Inferior parietal cortex (tissue), 1 donor: ENCODE measurements at regions not wholly inside any gene's neighbourhood (a gene's known extent, or its start where the extent isn't known, plus 50 kb on each side); places are given as distances from the start of the nearest gene placed in this dataset.
A peak's percentile ranks its signal among the peaks of the same experiment; 100 is the strongest.
"Not testable (repeated sequence)": the region's sequence is repeated elsewhere in the genome, so short reads cannot be mapped to it uniquely, and the experiment has no call there.

Experiments used
- DNase-seq: peaks from one replicate; pipeline ENCODE4 v3.0.0-alpha.2; 2016; ENCODE audit errors: extremely low spot score

DNA sequence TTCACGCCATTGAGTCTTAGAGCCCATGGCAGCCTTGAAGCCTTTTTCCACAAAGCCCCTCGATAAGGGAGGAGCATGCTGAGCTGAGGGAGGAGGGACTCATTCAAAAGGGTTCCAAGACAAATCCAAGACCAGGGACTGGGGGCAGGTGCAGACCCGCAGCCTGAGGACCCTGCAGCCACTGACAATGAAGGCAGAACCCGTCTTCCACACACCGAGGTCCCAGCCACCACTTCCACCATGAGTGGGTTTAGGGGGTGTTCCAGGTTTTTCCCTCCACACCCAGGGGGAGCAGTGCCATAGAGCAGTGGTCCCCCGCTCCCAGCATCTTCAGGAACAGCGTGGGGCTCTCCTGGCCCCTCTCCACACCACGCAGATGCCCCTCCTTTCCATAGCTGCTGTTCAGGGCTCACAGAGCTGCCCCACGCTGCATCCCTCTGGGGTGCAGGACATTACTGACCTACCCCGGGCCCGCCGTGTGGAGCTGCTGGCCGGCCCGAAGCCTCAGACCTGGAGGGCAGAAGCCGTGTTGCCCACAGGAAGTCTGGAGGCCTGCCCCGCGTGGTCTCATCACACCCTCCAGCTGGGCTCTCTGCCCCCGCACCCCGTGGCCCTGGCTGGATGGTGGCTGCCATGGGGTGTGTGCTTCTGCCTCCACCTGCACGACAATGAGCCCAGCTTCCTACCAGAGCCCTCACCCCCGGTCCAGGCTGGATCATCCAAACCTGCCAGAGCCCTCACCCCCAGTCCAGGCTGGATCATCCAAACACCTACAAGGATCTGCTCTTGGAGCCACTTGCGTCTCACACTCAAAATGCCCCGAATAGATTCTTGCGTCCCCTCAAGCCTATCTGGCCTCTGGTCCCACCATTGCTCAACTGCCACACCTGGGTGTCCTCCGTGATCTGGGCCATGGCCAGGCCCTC is 220.0 kb upstream of the TCERG1L start:
- no peak for DNase-seq

DNA sequence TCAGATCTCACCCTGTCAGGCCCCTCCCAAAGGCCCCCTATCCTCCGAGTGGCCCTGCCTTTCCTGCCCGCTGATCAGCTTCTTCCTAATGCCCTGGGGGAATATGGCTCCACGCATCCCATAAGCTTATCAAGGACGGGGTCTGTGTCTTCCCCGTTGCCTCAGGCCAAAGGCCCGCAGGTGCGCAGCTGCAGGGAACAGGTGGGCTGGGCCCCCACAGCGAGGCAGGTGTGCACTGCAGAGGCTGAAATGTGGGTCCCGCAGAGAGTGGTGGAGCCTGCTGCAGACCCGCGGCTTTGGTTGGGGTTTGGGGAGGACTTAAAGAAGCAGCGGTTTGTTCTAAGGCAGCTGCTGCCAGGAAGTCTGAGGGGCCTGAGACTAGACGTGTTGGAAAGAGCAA is 220.8 kb upstream of the TCERG1L start:
- DNase-seq, result no peak

DNA sequence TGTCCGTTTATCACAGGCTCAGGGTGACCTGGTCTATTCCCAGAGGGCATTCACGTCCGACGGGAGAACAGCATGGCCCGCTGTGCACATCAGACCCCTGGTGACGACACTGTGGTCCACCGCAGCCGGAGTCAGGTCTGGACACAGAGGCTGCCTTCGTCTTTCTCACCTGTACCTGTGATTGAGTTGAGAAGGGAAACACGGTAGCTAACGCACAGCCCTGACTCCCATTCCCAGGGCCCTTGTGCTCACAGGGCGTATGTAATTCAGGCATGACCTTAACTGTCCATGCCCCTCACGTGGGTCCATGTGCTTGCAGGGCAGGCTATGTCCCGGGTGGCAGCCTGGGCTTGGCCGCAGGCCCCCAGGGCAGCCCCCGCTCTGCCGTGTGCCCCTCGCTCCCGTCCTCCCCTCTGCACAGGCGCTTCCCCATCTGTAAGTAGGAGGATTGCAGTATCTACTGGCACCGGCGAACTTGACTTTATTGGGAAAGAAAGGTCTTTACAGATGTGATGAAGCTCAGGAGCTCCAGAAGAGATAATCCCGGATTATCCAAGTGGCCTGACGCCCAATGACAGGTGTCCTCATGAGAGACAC is 221.3 kb upstream of the TCERG1L start:
- no peak for DNase-seq

DNA sequence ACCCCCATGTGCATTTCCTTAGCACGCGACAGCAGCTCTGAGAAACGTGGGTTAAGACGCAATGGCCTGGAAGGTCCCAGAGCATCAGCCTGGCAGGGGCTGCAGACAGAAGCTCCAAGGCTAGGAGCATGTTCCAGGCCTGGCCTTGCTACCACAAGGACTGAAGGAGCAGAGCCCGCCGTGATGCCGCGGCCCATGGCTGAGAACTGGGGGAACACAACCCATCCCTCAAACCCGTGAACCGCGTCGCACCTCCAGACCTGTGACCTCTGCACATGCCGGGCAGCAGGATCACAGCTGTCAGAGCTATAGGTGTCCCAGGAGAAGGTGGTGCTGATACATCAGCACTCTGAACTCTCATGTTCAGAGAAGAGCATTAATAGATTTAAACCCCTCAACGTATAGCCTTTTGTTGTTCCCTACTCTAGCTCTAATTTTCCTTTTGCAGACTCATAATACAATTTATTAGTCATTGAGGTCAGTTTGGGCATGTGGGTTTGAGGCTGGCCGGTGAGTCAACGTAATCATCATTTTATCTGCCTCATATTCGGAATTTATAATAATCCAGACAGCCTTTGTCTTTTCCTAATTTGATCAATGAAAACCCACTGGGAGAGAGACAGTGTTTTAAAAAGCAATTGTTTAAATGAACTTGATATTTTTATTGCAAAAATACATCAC is 222.5 kb upstream of the TCERG1L start:
- no peak for DNase-seq

DNA sequence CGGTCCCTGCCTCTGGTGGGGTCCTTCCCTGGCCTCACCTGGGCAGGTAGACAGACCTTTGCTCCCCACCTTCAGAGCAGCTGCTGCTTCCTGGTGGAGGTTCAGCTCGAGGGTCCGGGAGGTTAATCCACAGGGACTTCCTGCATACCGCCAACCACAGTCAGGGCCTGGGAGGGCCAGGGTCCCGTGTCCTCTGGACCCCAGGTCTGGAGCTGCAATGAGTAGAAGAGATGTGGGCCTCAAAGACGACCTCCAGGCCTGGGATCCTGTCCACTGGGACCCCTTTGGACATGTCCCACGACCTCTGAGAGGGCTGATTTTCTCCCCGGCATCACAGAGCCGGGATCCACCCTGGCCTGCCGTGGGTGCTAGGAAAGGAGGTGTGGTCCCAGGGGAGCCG is 223.3 kb upstream of the TCERG1L start:
- DNase-seq, result no peak

DNA sequence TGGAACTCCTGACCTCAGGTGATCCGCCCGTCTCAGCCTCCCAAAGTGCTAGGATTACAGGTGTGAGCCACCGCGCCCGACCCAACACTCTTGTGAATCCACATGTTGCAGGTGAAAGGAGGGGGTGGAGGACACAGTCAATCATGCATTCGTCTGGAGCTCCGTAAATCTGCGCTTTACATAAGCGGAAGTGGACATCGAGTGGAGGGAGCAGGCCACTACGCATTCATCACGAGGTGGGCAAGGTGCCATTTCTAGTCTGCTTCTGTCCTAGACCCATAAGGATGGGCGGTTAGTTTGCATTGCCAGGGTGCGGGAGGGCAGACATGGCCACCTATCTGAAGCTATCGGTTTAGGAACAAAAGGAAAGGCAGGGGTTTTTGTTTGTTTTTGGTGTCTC is 225.2 kb upstream of the TCERG1L start:
- DNase-seq, result no peak

DNA sequence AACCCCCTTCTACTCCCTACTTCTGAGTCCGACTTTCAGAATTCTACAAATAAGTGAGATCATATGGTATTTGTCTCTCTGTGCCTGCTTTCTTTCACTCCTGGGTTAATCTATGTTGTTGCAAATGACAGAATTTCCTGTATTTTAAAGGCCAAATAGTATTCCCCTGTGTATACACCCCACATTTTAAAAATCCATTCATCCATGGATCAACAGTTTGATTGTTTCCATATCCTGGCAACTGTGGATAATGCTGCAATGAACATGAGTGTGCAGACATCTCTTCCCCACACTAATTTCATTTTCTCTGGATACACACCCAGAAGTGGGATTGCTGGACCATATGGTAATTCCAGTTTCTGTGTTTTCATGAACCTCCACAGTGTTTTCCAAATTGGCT is 225.8 kb upstream of the TCERG1L start:
- DNase-seq, result no peak

DNA sequence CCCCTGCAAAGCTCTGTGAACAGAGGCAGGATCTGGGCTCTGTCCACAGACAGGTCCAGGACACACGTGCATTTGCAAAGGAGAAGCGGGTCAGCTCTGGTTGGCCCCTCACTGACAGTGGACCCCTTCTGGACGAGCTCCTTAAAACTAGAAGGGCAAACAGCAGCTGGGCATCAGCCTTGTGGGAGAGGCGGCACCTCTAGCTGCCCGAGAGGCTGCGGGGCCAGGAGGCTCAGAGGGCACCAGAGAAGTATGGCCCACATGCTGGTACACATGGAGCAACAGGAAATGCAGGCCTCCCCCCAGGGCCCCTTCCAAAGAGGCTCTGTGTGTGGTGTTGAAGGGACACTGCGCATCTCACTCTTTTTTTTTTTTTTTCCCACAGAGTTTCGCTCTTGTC is 233.0 kb upstream of the TCERG1L start:
- DNase-seq, result no peak

DNA sequence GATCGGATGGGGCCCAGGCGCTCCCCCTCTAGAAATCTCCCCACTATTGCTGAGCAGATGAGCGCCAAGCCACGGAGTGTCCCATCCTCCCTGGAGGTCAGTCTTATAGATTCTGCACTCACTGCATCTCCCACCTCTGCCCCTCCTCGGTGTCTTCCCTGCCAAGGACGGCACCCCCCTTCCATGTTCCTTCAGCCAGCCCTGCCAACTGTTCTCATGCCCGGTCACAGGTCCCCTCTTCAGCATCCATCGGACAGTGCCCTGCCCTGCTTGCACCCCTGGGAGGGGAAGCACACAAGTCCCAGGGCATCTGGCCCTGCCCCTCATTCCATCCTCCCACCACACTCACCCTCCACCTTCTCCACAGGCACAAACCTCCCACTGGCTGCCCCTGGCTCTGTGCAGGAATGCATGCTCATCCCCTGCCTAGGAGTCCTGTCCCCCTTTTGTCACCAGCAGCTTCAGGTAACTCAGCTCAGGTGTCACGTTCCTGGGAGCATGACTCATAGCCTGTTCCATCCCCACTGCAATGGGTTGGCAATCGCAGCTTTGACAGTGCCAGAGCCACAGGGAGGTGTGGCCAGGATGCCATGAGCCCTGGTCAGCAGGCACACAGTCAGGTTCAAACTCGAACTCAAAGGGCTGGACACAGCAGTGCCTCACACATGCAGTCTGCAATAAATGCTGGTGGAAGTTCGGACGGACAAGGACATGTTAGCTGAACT is 234.7 kb upstream of the TCERG1L start:
- no peak for DNase-seq

DNA sequence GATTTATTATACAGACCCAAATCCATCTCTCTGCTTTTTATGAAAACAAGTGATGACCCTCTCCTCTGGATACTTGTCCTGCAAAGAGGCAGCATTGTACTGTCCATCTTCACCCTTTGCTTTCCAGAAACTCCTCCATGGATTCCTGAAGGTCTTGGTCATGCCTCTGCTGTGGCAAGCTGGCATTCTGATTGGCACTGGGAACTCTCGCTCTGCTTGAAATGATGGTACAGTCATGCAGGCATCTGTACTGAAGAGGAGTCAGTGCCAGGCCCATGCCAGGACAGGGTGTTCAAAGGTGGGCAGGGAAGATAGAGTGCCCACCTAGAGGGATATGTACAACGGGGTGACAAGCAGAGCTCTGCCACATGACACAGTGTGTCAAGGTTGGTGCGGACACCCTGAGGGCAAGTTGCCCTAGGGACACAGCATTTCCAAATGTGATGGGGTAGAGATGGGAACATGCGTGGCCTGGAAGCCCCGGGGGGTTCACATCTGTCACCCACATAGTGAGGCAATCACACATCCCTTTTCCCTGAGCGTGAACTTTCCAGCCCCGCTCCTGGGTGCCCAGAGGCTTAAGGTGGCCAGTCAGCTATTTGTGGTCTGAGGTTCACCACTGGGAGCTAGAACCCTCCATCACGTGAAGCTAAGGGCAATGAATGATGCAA is 235.7 kb upstream of the TCERG1L start:
- no peak for DNase-seq

DNA sequence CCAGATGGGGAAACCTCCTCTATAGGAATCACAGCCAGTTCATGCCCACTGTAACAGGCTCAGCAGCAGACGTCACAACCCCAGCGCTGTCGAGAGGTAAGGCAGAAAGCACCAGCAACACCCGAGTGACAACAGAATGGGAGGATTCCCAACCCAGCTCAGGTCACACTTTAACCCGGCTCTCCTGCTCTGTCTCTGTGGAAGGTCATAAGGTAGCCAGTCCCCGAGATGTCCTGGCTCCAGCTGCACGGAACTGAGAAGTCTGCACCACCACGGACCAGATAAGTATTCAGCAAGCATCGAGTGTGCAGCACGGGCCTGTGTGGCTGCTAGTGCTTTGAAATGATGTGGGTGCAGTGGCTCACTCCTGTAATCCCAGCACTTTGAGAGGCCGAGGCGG is 236.7 kb upstream of the TCERG1L start:
- no peak for DNase-seq

DNA sequence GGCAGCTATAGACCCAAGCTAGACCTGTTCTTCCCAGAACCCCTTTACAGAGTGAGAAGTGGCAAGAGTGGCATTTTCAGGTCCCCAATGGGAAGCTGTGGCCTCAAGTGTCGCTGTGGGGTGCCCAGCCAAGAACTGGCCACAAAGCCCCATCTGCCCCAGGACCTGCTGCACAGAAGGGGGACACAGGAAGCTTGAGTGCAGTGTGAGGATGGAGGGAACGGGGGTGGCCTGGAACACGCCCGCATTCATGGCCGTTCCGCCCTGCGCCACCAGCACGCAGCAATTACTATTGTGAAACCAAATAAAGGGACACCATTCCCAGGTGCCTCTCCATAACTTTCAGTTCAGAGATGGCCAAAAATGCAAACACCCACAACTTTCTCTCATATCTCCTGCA is 237.6 kb upstream of the TCERG1L start:
- DNase-seq, result no peak

DNA sequence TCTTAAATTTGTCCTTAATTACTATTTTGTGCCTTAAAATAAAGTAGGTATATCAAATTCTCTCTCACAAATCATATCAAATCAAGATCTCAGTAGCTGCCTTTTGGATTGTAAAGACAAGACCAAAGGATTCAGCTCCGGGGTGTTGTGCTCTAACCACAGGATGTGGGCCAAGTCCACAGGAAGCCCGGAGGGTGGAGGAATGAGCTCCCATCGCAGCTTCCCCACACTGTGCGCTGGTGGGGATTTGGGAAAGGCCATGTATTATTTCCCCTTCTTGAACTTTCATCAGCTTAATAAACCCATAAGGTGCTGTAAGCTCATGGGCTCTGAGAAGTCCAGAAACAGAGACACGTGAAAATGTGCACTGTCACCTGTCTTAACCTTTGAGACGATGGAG is 241.6 kb upstream of the TCERG1L start:
- no peak for DNase-seq

DNA sequence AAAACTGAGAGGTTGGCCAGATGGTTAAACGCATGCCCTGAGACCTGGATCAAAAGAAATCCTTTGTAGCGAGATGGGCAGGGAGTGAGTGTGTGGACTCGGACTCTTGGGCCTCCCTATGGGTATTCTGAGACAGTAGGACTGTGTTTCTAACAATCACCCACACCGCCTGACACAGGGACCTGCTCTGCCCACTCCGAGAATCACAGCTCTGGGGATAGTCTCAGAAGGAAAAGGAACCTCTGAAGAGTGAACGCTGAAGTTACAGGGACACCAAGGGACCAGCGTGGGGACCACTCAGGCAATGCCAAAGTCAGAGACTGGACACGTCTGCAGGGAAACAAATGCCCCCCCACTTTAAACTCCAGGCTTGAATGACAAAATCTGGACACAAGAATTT is 242.1 kb upstream of the TCERG1L start:
- no peak for DNase-seq

DNA sequence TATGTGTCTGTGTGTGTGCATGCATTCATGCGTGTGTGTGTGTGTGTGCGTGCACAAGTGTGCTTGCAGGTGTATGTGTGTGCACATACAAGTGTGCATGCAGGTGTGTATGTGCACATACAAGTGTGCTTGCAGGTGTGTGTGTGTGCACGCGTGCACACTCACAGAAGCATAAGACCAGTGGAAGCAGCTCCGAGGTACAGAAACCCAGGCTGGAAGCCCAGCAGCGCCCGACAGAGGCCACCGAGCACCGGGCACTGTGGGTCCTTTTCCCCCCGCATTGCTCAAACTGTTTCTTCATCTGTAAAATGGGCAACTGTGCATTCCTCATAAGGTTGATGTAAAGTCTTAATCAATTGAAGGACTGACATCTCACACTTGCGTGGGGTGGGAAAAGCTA is 243.3 kb upstream of the TCERG1L start:
- DNase-seq, result no peak

DNA sequence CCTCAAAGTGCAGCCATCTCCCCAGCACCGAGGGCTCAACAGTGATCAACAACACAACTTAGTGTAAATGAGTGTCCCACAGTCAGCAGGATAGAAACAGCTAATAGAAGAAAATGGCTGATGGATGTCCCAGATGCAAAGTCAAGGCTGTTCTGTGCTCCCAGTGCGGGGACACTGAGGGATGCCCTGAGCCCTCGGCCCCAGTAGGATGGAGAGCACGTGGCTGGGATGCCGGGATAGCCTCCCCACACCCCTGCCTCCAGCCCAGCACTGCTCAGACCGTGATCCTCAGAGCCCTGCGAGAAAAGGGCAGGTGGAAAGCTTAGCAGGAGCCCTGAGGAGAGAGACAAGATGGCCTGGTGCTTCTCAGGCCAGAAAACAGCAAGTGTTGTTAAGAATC is 243.9 kb upstream of the TCERG1L start:
- DNase-seq, result no peak

DNA sequence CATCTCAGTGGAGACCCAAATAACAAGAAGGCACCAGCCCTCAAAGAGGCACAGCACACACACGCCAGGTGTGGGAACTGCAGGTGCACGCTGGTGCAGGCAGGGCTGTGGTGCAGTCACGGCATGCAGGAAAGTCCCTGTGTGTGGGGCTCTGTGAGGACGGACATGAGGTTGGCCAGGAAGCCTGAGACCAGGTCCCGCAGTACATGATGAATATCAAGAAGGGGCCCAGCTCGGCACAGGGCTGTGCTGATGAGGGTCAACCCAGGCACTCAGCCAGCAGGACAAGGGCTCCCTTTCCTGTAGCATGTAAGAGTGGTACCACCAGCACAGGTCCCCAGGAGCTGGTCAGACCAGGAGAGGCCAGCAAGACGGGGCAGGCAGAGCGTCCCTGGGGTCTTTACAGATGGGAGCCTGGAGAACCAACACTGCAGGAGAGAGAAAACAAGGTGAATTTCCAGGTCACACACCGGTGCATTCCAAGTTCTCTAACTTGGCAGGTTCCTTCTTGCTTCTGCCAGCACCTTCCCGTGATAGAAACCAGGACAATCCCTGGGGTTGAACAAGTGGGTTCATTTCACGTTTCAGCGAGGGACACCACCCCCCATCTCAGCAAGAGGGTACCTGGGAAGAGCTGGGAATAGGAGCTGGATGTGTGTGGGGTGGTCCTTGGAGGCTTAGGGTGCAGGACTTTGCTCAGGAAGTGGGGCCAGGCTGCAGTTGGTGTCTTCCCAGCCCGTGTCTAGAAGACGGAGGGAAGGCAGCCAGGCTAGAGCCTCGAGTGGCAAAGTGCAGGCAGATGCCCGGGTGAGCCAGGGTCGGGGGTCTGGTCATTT is 244.8 kb upstream of the TCERG1L start:
- DNase-seq, result no peak

DNA sequence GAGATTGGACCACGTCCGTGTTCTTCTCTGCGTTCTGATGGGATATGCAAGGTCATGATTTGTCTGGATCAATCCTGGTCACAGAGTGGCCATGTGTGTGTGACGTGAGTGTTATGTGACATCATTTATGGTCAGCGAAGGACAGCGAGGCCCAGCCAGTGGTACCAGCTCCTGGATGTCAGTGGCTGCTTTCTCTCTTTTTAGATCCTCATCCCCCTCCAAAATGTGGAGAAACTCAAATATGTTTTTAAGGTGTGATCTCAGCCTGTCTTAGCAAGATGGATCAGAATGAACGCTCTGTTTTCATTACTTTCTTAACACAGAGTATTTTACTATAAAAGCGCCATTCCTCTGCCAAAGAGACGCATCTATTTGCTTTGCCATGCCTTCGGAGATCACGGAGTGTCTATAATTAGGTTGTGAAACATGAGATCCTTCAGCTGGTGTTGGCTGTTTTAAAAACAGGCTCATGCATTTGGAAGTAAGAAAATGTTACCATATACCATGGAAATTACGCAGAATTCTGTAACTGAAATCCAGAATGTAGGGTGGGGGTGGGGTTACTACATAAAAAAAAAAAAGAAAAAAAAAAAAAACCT is 245.5 kb upstream of the TCERG1L start:
- peak; percentile 46 for DNase-seq

DNA sequence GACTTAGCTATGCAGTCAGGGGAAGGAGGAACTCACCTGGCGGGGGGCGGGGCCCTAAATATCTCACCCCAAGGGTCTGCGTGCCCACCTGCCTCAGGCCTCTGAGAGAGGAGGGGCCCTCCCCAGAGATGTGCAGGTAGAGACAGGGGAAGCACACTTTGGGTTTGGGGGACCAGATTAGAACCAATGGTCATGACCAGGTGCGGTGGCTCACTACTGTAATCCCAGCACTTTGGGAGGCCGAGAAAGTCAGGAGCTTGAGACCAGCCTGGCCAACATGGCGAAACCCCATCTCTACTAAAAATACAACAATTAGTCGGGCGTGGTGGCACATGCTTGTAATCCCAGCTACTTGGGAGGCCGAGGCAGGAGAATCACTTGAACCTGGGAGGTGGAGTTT is 246.4 kb upstream of the TCERG1L start:
- not testable (repeated sequence) for DNase-seq

DNA sequence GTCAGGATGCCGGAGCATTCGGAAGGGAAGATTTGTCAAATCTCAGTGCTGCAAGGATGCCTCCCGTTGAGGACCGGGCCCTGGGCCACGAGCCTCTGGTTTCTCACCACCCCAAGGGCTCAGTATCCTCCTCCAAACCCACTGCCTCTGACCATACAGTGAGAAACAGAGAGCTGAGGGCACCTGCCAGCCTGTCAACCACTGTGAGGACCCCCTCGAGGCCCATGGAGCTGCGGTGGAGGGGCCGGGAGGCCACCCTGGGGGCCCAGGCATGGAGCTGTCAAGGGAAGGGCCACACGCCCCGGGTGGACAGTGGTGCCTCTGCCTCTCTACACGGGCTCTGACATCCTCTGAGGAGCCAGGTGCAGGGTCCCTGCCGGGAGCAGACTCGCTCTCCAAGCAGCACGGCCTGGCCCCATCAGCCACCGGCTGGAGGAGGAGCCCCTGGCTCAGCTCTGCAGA is 248.0 kb upstream of the TCERG1L start:
- no peak for DNase-seq
